GM03348 (cell line): ENCODE measurements at regions not wholly inside any gene's neighbourhood (a gene's known extent, or its start where the extent isn't known, plus 50 kb on each side); places are given as distances from the start of the nearest gene placed in this dataset.
"Not testable (repeated sequence)": the region's sequence is repeated elsewhere in the genome, so short reads cannot be mapped to it uniquely, and the experiment has no call there.

Experiments used
- DNase-seq: peaks from one replicate; pipeline ENCODE4 v3.0.0; 2012; ENCODE audit warnings: low spot score

DNA sequence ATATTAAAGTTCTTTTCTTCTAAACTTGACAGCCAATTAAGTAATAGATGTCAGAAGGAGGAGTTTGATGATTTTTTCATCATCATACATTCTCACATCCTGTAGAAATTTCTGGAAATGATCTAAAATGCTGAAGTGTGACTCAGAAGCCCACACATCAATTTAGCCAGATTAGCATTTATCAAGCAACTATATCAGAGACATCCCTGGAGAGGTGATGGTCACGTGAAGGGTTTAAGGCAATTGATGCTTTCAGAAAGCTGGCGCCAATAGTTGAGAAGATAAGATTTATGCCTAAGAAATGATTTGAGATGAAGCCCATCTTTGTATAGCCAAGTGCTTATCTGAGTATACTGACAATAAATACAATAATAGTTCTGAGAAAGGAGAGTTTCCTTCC lies 162.9 kb upstream of the RORB start:
- DNase-seq, result no peak

DNA sequence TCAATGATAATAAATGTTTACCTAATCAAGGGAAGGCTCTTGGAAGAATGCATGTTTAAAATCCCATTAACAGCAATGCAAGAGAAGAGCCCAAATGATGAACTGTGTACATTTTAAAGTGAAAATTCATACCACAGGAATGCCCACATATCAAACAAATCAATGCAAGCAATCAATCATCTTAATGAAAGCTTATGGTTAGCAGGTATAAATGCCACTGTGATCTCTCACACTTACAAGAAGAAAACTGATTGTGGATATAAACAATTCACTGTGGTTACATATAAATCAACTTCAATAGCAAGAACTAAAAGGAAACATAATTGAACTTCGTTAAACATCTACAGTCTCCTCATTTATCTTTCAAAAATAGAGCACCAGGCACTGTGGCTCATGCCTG lies 161.0 kb upstream of the RORB start:
- no peak for DNase-seq

DNA sequence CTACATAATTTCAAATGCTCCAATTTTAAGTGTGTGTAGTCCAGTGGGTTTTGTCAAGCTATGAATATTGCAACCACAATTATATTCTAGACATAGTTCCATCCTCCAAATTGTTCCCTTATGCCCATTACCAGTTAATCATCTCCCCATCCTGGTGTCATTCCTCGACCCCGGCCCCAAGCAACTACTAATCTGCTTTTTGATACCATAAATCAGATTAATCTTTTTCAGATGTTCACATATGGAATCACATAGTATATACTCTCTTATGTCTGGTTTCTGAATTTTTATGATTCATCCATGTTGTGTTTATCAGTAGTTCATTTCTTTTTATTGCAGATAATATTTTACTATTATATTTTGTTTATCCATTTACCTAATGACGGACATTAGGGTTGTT lies 148.4 kb upstream of the RORB start:
- no peak for DNase-seq

DNA sequence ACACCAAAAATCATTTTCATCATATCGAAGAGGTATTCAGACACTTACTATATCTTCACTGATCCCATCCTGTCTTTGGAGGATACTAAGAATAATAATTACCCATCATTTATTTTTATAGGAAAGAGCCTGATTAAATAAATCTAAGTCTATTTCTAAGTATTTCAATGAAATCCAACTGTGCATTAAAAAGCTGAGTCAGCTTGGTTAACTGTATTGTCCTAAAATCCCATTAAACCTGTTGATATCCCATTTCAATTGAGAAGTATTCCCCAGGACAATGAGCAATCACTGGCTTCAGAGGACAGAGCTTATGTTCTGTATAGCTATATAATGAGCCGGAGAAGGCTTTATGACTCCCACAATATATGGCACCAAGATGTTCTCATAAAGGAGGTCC lies 142.0 kb upstream of the RORB start:
- no peak for DNase-seq

DNA sequence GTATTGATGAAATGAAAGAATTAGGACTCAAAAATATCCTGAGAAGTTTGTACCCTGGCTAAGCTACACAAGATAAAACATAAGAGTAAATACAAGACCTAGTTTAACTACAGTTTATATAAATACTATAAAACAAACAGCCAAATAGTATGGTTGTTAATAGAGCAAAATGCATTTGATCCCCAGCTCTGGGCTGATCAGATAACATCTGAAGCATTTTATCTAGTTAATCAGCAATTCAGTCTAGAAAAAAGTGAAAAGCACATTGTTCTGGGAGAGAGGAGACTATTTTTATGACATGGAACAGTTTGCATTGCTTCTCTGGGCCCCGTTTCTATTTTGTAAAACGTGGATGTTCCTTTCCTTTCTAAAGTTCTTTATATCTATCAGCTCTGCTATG lies 139.6 kb upstream of the RORB start:
- DNase-seq, result no peak

DNA sequence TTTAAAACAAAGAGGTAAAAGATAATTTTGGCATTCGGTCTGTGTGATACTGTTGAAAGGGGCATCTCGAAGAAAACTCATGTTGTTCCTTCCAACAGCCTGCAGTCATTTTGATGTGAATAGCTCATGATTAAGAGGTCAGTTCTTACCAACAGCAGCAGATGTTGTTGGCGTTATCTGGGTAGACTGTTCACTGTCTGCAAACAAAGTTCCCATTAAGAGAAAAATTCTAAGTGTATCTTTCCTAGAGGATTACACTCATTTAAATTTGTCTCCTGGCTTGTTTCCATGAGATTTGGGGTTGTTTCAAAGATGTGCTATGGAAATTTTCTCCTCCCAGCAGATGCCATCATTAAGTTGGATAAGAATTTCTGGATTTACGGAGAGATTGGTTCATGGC lies 138.2 kb upstream of the RORB start:
- DNase-seq, result no peak

DNA sequence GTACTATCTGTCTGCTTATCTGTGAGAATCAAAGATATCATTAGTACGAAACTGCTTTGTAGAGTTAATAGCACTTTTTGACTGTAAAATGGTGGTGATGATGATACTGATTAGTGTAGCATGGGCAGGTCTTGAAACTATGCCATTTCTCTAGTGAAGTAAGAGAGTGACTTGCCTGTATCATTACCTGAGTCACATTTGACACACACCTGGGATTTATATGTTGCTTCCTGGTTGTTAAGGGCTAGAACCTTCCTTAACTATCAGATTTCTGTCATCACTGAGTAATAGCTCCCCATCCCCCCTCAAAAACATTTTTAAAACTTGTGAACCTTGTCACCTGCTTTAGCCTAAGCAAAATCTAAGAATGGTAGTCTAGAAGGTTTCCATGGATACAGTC lies 135.6 kb upstream of the RORB start:
- no peak for DNase-seq

DNA sequence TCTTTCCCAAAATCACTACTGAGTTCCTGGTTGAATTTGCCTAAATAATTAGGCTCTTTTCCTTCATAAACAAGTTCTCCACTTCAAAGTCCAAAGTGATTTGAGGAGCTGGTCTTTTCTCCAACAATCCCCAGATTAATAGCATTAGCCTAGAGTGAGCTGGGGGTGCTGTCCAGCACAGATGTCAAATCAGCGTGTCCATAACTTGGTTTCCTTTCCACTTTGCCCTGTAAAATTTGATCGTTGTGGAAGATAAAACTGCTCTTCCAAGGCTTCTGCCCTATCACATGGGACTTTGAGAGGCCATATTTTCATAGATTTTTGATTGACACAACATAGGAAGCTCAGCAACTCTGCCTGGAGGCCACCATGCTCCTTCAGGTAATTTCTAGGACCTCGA lies 134.7 kb upstream of the RORB start:
- no peak for DNase-seq

DNA sequence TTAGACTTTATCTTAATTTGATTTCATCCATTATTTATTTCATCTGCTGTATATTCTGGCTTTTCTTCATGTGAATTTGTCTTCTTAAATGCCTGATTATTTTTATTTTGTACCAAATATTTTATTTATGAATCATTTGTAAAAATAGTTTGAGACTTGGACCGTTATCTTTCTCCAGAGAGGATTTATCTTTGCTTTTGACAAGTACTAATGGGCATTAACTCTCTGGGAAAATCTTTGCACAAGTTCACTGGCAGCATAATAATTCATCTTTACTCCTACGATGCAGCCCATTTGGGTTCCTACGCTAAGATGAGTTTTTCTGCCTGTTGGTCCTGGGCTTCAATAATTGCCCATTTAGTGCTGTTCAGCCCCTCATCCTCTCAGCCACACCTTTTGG lies 131.0 kb upstream of the RORB start:
- DNase-seq, result no peak

DNA sequence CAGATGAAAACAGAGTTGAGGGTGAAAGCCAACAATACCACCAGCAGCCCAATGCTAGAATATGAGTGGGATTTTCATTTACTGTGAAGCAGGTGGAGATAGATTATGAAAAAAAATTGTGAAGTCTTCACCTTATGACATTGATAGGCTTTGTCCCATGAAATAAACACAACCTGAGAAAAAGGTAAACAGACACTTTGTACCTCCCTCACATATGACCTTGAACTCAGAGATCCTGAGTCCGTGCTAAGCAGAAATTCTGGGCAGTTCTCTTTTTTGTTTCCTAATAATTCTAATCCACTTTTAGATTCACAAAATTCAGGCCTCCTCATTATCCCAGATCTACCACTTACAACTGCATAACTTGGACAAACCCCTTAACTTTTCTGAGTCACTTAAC lies 127.3 kb upstream of the RORB start:
- DNase-seq, result no peak

DNA sequence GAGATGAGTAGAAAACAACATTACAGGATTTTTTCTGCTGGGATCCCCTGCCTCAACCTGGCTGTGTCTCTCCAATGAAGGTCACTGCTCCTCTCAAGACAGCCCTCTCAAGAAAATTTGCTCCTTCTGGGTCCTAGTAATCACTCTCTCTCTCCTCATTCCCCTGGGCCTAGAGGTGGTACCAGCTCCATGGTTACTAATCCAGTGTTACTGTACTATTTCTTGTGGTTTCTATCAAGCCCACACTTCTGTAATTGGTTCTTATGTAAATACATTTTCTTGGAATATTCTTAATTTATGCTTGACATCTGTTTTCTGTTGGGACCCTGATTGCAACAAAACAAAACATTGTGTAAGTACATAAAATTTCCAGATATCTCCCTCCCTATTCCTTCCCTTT lies 123.8 kb upstream of the RORB start:
- no peak for DNase-seq

DNA sequence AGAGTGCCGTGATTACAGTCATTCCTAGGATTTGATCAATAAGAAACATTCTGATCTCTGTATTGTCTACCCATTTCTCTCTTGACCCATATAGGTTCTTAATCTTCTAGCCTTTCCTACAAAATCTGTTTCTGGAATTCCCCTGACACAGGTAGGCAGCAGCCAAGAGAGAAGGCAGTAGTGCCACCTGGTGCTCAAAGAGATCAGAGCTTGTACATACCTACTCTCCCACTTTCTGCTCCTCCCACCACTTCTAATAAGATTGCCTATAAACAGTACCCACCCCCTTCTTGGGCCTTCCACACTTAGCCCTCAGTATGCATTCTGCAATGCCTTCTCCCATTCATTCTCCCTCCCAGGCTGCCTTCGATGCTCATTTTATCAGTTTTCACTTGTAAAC lies 117.4 kb upstream of the RORB start:
- DNase-seq, result no peak

DNA sequence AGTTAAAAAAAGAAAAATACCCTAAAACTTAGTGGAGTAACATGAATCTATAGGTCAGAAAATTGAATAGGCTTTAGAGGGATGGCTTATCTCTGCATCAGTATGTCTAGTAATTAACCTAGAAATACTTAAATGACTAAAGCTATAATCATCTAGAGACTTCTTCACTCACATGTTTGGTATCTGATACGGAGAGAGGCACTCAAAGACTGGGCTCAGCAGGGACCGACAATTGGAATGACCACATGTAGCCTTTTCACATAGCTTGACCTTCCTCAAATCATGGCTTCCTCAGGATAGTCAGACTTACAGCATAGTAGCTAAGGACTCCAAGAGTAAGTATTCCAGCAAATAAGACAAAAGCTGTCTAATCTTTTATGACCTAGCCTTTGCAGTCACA lies 105.3 kb upstream of the RORB start:
- no peak for DNase-seq

DNA sequence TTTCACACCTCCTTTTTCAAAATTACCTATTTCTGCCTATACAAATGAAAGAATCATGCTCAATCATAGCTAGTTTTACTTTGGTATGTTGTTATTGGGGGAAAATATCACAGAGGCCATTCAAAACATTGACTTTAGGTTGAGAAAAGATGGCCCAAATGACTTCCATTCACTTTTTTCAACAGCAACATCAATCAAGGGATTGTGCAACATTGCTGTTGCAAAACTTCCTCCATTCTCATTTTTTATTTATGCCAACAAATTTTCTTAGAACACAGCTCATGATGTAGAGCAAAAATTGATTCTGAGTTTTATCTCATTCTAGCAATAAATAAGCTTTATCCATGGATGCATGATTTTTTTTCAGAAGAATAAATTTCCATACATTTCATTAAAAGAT lies 93.6 kb upstream of the RORB start:
- DNase-seq, result no peak

DNA sequence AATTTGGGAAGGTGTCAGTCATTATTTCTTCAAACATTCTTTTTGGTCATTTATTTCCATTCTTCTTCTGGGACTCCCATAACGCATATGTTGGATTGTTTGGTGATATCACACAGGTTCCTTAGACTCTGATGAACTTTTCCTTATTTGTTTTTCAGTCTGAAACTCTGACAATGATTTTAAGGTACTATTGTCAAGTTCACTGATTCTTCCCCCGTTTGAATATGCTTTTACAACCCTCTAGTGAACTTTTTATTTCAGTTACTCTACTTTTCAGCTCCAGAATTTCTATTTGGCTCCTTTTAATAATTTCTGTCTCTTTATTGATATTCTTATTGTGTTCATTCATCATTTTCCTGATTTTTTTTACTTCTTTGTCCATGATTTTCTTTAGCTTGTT lies 92.5 kb upstream of the RORB start:
- DNase-seq, result no peak

DNA sequence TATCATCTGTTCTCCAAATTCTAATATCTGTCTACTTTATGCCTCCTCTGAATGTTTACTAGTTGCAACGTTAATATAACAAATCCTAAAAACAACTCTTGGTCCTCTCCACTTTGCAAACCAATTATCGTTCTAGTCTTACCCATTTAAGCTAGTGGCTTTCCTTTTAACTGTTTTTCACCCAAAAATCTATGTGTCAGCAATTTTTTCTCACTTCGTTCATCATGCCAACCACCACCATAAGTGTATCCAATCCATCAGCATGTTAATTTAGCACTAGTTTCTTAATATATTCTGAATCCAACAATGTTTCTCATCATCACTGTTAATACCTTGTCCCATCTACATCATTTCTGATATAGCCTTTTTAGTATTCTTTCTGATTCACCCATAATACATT lies 90.0 kb upstream of the RORB start:
- DNase-seq, result no peak

DNA sequence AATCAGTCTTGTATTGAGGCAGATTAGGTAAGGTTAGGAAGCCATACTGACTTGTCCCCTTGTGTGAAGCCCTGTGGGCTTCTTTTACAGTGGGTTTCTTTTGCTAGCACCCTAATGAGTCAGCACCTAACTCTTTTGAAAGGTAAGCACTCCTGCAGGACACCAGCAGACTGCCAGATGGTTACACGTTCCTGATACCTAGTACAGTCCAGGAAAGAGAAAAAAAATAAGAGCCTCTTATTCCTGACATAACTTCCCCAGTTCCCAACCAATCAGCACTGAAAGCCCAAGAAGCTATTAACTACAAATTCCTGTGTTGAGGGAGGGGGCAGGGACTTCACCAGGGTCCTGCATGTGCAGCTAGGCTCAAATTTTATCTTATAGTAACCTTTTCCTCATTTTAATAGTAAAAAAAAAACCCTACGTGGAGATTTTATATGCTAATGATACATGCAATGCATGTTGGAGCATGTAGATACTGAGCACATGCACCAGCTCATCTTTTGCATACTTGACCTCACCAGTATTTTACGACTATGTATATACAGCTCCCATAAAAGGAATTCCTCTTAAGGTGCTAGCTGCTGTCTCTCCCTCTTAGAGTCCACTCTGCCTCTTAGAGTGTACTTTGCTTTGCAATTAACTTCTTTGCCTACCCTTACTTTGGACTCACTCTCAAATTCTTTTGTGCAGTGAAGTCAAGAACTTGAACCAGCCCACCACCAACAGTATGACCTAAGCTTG lies 84.7 kb upstream of the RORB start:
- DNase-seq, result no peak

DNA sequence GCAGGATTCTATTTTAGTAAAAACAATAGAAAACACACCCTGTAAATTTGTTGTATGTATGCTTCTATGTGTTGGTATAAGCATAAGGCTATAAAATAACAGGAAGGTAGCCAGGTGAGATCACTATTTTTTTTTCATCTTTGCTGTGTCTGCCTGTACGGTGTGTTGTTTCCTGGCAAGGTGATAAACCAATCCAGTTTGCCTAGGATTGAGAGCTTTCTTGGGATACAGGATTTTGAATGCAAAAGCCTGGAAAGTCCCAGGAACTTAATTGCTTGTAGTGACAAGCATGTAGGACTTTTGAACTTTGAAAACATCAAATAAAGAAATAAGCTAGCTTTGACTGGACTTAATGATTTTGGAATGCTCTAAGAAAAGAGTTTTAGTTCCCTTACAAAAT lies 83.3 kb upstream of the RORB start:
- no peak for DNase-seq

DNA sequence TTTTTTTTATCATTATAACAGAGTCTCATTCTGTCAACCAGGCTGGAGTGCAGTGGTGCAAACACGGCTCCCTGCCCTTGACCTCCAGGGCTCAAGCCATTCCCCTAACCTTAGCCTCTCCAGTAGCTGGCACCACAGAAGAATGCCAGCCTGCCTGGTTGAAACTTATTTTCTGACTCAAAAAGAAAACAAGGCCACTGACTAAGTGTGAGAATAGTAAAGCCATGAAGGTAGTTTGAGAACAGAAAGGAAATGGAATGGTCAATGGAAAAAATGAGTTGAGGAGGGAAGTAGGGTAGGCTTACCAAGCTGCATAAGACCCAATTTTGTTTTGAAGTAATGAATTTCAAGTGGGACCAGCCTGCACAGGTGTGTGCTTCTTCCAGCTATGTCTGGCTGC lies 82.8 kb upstream of the RORB start:
- no peak for DNase-seq

DNA sequence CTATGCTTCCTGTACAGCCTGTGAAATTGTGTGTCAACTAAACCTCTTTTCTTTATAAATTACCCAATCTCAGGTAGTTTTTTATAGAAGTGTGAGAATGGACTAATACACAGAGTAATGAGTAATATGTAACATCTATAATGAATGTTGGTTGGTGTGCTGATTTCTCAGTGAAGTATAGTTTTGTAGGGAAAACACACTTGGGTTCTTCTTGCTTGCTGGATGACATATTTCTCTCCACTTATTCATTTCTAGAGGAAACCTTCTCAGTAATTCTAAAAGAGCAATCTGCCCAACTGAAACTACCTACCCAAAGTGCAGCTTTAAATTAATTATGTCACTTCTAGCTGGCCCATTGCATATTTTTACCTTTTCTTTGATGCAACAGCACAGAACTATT lies 81.1 kb upstream of the RORB start:
- DNase-seq, result no peak

DNA sequence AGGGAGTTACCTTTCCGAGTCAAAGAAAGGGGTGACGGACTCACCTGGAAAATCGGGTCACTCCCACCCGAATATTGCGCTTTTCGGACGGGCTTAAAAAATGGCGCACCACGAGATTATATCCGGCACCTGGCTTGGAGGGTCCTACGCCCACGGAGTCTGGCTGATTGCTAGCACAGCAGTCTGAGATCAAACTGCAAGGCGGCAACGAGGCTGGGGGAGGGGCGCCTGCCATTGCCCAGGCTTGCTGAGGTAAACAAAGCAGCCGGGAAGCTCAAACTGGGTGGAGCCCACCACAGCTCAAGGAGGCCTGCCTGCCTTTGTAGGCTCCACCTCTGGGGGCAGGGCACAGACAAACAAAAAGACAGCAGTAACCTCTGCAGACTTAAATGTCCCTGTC lies 72.6 kb upstream of the RORB start:
- not testable (repeated sequence) for DNase-seq

DNA sequence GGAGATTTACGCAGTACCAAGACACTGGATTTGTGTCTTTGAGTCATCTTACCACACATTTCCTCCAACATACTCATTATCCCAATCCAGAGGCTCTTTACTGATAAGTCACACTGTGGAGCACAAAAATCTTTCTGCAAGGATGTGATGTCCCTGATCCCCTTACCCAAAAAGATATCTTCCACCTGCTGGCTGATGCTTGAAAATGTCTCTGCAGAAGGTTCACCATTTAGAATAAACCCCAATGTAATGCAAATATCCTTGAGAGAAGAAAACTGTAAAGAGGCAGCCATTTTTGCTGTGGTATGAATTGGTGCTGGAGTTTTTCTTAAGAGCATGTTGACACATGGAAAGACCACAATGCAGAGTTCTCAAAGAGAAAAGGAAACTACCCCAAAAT lies 65.7 kb upstream of the RORB start:
- no peak for DNase-seq

DNA sequence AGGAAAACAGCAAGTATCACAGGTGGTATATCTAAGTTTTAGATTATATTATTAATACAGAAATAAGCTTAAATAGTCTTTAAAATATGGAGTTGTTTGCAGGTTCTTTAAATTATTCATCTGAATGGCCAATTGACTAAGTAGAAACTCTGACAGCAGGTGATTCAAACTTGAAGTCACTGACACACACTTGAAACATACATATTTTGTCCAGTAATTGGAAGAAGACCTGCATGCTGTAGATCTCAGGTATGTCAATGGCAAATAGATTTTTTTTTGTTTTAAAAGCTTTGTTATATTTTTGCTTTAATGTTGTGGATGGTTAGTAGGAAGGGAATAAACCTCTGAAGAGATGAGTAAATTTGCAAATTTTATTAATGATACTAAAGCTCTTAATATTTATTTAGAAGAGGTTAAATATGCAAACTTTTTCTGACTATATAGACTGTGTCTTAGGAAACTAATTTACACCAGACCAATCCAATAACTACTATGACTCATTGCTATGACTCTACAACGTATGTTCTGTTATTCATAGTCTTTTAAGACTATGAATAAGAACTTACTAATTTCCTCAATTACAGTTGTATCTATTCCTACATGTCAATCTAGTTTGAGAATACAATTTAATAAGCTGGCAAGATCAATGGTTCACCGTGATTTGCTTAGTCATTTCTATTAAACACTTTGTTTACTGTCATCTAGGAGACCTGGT lies 53.9 kb upstream of the RORB start:
- DNase-seq, result no peak

DNA sequence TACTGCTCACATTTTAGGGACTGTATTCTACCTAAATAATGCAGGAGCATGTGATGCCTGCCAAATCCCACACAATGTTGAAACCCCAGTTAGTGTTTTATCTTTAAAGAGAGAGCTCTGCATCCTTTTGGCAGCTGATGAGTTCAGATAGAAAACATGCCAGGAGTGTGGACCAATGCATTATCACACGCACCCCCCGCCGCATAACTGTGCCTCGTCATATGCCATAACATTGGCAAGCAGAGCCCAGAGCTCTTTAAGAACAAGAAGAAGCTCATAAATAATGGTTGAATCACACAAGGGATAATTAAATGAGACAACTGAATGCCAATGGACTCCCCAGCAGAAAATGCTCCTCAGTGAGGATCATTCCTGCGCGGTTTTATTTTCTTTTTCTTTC lies 52.8 kb upstream of the RORB start:
- DNase-seq, result no peak
